ENCODE measurements at regions not wholly inside any gene's neighbourhood (a gene's known extent, or its start where the extent isn't known, plus 50 kb on each side); places are given as distances from the start of the nearest gene placed in this dataset.

DNA sequence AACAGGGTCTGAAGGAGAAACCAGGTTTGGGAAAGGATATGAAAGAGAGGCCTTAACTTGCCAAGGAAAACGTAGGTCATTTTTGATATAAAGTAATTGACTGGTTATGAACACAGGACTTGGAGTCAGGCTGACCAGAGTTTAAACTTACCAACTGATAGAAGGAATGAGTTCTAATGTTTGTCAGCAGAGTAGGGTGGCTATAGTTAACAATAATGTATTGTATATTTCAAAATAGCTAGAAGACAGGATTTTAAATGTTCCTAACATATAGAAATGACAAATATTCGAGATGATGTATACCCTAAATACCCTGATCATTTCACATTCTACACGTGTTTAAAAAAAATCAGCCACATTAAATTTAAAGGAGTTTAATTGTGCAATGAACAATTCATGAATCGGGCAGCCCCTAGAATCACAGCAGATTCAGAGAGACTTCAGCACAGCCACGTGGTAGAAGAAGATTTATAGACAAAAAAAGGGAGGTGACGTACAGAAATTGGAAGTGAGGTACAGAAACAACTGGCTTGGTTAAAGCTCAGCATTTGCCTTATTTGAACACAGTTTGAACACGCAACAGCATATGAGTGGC lies 52.5 kb upstream of the PLEKHG7 start:
- DNase-seq = no peak

DNA sequence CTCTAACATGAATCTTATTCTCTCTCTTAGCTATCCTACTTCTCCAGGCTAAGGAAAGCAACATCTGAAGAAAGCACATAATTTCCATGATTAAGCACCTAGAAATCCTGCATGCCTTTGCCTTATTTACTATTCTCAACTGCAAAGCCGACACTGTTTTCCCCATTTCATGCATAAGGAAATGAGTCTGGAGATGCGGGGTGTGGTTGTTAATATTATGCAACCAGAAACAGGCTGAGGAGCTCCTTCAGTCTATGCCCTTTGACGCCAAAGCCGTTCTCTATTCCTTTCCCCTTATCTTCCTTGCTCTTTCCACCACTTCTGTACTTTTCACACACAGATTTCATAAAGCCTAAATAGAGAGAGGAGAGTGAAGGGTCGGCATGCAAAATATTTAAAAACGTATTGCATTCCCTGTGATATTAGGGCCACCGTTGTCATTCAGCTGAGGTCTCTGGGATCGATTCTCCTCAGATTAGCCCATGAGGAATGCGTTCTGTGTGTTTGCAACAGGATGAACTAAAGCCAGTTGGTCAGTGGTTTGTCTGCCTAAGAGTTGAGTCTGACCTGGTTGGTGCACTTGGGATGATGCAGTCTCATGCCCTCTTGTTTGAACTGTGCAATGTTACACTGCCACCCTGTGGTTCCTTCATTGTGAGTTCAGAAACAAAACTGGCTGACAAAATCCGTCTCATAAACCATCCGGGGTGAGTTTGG lies 53.1 kb upstream of the PLEKHG7 start:
- peak; percentile 76 for DNase-seq

DNA sequence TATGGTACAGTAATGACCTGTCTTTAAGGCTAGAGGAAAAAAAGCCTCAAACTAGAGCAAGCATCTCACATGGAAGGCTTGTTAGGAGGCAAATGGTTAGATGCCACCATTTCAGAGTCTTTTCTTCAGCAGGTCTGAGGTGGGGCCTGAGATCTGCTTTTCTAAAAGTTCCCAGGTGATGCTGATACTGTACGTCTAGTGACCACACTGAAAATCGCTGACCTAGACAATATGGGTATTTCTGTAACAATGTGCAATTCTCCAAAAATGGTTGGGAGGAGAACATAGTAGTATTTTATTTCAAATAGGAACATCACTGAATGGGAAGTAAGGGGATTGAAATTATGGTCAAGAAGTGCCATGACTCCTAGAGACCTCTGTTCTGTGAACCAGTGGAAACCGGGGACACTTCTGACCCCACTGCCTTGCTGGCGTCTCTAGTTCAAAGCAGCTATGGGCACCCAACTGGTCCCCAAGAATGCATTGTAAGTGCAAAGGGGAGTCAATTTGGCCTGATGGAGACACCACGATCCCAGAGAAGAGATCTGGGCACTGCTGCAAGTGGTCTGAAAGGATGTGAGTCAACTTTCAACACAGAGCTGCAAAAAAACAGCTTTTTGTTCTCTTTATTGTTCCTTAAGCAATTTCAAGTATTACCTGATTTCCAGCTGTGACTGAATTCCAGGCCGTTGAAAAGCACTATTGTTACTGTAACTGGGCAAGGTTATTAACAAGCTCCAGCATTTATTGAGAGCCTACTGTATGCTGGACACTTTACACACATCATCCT lies 54.4 kb upstream of the PLEKHG7 start:
- DNase-seq = no peak

DNA sequence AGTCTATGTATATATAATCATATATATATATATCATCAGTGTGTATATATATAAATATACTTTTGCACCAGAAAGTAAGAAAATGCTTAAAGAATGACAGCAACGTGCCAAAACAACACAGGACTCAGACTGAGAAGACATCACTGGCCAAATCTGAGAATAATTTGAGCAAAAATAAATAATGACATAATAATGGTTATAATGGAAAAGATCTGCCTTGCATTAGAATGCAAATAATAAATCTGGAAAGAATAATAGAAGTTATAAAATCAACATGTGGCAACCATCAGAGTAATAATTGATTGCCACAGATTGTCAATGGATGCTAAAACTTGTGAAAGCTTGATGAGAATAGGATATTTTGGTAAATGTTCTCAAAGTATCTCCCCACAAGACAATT lies 61.5 kb upstream of the PLEKHG7 start:
- DNase-seq = no peak

DNA sequence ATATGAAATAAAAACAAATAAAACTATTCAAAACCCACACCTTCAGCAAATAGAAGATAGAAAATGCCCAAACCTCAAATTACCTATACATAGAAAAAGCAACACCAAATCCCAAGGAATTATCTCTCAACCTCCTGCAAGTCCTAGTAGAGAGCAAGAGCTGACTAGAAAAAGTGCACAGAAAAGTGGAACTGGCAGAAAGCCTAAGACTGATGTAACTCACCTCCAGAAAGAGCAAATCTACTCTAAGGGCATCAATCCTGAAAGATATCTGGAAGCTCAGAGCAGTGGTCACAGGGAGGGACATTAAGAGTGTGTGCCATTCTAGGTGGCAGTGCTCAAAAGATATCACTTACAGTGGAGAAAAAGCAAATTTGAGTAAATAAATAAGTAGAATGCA lies 62.1 kb upstream of the PLEKHG7 start:
- no peak for DNase-seq

DNA sequence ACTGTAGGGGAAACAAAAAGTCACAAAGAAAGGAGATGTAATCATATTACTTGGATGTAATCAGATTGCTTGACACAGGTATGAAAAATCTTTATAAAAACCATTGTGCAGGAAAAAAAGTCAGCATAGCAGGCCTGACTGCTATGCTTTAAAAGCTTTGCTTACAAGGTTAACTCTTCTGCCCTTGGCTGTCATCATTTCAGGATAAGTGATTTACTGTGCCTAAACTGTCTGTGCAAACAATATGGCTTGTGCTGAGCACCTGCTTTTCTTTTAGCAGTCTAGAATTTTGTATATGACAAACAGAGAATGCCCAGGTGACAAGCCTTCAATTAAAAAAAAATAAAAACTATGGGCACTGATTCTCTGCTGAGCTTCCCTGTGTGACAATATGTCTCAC lies 63.8 kb upstream of the PLEKHG7 start:
- no peak for DNase-seq

DNA sequence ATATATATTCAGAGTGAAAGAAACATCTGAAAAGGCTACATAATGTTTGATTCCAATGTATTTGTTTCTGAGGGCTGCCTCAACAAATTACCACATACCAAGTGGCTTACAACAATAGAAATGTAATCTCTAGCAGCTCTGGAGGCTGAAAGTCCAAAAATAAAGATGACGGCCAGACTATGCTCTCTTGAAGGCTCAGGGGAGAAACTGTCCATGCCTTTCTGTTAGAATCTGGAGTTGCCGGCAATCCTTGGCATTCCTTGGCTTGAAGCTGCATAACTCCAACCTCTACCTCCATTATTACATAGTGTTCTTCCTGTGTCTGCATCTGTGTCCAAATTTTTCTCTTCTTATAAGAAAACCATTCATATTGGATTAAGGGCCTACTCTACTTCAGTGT lies 68.1 kb upstream of the PLEKHG7 start:
- no peak for DNase-seq

DNA sequence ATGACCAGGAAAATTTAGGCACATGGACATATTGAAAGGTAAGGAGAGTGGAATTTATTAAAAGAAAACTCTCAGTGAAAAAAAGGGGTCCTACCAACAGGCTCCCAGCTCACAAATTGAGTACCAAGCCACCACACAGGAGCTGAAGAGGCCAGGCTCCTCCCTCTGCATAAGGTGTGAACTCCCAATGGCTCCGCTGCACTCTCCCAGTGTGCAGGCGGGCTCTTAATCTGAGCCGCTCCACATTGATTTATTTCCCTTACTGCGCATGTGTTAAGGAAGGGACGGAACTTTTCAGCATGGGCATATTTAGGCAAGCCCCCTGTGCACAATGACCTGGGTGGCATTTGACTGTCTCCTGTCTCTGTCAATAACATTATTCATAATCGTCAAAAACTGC lies 68.6 kb upstream of the PLEKHG7 start:
- no peak for DNase-seq

DNA sequence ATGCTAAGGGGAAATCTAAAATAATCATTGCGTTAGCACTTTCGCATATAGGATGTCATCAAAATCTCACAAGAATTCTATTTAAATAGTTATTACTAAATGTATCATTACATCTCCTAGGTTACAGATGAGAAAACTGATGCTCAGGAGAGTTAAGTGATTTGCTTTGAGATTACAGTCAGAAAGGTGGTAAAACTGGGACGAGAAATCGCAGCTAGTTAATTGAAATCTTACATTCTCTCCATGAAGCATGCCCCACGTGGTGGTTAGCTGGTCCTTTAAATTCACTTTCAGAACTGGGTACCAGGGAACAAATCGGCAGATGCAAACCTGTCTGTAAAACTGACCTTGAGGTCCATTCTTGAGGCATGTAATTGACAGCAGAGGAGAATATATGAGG lies 71.8 kb upstream of the PLEKHG7 start:
- no peak for DNase-seq

DNA sequence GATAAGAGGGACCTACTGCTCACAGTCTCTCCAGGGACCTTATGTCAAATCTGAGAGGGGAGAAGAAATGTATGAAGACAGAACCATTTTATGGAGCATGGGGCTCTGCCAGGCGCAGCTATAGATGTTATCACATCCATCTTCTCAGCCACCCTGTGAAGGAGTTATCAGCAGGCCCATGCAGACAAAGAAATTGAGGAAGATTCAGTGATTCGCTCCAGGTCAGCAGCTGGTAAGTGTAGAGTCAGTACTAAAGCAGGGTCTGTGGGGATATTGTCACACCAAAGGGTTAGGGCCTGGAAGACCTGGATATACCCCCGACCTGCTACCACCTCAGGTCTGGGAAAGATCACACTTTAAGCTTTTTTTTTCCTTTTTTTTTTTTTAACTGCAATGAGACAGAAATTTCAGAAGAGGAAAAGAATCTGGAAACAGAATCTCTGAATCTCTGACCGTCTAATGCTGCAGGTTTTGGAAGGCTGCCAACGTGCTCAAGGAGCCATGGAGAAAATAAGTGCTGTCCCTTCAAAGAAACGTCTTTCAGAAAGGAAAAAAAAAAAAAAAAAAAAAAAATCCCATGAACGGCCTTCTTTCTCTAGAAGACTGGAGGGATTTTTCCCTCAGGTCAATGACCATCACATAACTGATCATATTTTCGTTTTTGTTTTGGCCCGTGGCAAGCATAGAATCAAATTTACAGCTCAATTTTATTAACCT lies 73.3 kb upstream of the PLEKHG7 start:
- no peak for DNase-seq

DNA sequence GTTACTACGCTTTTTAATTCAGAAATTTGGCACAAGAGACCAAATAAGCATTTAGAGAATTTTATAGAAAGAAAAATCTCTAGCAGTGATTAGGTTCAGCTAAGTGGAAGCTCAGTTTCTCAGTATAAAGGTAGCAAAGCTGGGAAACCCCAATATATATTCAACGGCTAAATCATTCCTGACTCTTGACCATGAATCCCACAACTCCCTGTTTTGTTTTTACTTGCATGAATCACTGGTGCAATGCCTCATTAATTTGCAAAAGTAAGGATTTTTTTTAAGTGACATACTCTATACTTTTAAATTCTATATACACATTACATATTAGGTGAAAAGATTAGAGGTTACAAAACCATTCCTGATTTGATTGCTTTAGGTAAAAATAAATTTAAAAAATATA lies 74.3 kb upstream of the PLEKHG7 start:
- no peak for DNase-seq

DNA sequence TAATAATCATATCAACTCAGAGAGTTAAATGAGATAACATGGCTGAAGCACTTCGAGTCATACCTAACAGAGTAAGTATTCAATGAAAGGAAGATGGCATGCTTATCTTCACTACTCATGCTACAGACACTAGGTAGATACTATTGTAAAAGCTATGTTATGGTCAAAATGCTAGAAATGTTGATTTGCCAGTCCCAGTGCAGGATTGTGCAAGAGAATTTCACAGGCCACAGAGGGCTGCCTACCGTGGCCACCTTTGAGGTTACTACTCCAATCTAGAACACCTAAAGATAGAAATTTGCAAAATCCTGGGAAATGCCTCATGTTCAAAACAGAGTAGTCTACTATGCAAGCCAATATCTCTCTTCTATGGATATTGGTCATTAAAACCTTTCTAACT lies 75.3 kb upstream of the PLEKHG7 start:
- no peak for DNase-seq

DNA sequence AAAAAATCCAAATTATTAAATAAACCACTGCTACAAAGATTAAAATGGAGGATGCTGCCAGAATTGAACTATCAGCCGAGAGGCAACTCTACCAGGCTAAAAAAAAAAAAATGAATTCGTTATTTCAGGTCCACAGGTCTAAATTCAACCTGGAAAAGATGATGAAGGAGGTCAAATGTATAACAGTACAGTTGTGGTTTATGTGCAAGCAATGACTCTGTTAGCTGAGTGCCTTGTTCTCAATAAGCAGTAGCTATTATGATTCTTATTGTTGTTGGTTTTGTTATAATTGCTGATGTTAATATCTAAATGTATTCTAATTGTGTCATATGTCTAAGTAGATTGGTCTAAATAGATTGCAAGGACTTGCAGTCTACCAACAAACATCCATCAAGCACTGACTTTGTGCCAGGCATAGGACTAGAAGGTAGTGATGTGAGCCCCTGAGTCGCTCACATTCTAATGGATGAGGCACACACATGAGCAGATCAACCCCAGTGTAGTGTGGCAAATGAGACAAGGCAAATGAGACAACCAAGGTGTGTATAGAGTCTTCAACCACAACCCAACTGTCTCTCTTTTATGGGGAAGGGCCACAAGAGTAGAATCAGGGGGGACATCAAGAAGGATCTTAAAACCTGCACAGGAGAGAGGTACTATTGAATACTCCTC lies 77.0 kb upstream of the PLEKHG7 start:
- DNase-seq = no peak

DNA sequence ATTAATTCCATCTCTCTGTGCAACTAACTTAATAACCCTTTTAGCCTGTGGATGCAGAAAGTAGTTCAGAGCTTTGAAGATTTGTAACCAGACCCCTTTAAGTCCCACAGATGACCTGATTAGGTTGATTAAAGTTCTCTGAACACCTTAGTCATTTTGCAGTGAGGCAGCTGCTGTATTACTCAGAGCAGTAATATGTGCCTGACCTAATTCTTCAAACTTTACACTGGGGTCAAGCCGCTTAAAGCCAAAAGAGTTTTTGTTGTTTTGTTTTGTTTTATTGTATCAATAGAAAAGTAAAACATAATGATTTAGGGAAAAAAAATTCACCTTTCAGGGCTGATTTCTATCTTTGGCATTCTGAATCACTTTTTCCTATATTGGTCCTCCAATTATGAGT lies 78.6 kb upstream of the PLEKHG7 start:
- DNase-seq = no peak

DNA sequence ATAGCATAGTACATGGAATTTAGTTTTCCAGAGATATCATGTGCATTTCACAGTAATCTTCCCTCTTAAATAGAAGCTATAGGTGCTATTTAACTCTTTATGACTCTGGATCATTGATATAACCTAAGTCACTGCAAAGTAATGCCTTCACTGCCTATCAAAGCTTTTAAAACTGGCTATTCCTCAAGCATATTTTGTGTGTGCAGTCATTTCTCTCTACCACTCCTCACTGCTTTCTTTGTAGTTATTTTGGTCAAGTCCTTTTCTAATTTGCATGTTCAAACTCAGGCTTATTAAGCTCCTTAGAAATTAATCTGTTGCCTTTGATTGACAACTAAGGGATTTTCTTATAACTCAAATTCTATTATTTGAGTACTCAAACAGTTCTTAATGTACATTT lies 79.4 kb upstream of the PLEKHG7 start:
- DNase-seq = no peak

DNA sequence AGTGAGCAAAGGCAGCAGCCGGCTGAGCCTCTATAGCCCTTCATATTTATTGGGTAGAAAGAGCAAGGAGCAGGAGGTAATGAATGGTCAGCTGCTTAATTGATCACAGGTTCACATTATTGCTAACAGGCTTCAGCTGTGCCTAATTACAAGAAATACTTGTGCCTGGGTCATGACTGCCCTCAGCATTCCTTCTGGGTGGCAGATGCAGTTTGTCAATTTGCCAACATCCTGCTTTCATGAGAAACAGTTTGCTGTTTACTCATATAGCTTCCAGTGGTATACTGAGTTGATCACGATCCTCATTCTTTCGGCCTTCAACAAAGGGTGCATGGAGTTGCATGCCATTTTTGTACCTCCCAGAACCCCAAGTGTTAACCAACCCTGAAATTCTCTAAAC lies 81.0 kb upstream of the PLEKHG7 start:
- no peak for DNase-seq

DNA sequence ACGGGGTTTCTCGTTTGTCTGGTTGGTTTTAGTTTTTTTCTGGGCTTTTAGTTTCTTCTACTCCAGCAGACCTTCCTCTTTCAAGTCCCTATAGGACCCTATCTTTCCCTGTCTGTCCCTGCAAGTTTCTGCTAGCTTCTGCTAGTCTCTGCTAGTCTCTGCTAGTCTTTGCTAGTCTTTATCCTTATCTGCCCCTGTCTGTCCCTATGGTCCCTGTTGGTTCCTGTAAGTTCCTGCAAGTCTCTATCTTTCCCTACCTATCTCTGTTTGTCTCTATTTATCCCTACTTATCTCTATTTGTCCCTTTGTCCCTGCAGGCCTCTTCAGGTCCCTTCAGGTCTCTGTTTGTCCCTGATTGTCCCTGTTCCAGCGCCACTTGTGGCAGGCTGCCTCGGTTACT lies 81.5 kb upstream of the PLEKHG7 start:
- no peak for DNase-seq

DNA sequence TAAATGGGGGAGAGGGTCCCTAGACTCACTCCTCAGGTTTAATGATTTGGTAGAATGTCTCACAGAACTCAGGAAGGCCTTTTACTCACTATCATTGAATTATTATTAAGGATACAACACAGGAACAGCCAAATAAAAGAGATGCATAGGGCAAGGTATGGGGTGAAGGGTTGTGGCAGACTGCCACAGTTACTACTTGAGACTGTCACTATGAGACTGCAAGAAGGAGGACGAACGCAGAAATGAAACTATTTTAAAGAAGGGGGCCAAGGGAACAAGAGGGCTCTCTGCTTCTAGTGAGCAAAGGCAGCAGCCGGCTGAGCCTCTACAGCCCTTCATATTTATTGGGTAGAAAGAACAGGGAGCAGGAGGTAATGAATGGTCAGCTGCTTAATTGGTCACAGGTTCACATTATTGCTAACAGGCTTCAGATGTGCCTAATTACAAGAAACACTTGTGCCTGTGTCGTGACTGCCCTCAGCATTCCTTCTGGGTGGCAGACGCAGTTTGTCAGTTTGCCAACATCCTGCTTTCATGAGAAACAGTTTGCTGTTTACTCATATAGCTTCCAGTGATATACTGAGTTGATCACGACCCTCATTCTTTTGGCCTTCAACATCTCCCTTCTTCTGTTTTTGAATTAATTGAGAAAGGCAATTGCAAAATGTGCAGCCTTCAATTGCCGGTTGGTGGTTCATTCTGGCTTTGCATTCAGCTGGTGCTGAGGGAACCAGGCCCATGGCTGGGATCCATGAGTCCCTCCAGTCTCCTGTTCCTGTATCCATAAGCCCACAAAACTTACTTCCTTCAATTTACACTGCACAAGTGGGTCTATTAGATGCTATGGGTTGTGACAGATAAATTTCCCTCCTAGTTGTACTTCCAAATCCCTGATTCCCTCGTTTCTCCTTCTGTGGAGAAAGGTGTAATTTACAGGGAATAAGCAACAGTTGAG lies 82.8 kb upstream of the PLEKHG7 start:
- DNase-seq = no peak

DNA sequence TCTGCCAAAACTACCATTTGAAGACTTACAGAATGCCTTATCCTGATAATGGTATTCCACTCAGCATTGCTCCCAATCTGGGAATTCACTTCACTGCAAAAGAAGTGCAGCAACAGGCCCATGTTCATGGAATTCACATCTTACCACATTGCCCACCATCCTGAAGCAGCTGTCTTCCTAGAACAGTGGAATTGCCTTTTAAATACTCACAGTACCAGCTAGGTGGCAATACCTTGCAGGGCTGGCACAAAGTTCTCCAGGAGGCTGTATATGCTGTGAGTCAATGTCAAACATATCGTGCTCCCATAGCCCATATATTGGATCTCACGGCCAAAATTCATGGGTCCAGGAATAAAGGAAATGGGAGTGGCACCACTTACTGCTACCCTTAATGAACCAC lies 83.8 kb upstream of the PLEKHG7 start:
- DNase-seq = no peak

DNA sequence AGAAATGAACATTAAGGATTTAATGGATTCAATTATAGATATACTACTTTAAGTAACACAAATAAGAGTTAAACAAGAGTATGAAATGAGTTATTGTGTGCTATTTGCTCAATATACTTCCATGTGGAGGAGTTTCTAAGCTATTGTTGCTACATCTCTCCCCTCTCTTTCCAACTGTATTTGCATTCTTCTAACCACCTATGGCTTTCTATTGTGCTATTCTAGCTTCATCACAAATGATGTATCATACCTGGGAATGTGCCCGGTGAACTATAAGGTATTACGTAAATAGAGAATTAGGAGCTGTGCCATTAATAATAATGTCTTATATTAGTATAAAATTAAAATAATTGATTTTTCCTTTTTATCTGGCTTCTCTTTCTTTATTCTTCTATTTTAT lies 87.1 kb upstream of the PLEKHG7 start:
- DNase-seq = no peak

DNA sequence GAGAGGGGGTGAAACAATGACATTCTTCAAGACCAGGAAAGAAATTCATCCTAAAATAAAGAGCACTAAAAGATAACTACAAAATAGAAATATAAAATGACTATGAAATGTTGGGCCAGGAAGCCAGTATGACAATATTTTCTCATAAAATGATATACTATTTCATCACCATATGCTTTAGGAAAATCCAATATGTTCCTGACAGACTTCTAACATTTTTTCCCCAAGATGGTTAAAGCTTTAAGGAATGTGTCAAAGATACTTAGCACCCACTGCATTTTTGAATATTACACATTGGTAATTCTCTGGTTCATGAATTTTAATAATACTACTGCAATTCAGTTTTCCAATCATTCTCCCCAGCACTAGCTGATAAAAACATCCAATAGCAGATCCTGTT lies 87.7 kb upstream of the PLEKHG7 start:
- DNase-seq = no peak

DNA sequence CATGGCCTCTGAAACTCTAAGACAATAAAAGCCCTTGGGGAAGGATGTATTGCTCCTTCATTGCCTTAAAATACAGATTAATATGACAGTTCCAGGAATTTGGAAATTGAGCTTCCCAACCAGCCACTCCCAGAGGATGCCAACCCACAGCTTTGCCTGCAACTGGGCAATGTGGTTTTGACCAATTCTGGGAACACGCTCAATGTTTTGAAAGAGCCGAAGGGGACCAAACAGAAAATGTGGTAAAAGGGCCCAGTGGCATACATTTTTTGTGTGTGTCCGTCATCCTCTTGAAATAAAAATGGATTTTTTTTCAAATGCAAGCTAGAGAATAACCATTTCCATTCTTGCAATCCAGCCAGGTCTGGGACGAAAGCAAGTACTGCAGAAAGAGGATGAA lies 88.3 kb upstream of the PLEKHG7 start:
- DNase-seq = no peak
